HL-60 (cell line): ENCODE measurements at regions not wholly inside any gene's neighbourhood (a gene's known extent, or its start where the extent isn't known, plus 50 kb on each side); places are given as distances from the start of the nearest gene placed in this dataset.

Experiments used
- DNase-seq, 2 experiments: peaks; one replicate each; pipeline ENCODE4 v3.0.0-alpha.2; 2010 to 2020; ENCODE audit warnings: low read depth in 1 of 2, low spot score in 1 of 2
- H3K27ac ChIP-seq: fragments of 250-450 bp; sonication (Bioruptor Pico); replicated peaks from 2 replicates; pipeline ENCODE4 v1.5.1; 2020; ENCODE audit warnings: mild to moderate bottlenecking, moderate library complexity
- H3K27me3 ChIP-seq: fragments of 250-450 bp; sonication (Bioruptor Pico); 2 replicates; pipeline ENCODE4 v1.5.1; 2021; ENCODE audit warnings: mild to moderate bottlenecking, moderate library complexity; ENCODE audit not compliant: insufficient read depth, poor library complexity, severe bottlenecking
- H3K4me3 ChIP-seq: replicated peaks from 2 replicates; pipeline ENCODE4 v1.5.1; 2011; ENCODE audit warnings: mild to moderate bottlenecking, control low read depth, low read length; ENCODE audit not compliant: insufficient read depth
- GABPA ChIP-seq: IDR thresholded peaks from 2 replicates; pipeline ENCODE4 v1.6.1; 2012; ENCODE audit warnings: low read depth
- POLR2AphosphoS5 ChIP-seq: IDR thresholded peaks from 2 replicates; pipeline ENCODE4 v1.6.1; 2012; ENCODE audit warnings: low read depth
- REST ChIP-seq: IDR thresholded peaks from 2 replicates; pipeline ENCODE4 v1.6.1; 2012; ENCODE audit warnings: low read depth; ENCODE audit not compliant: insufficient replicate concordance
- SPI1 ChIP-seq: IDR thresholded peaks from 2 replicates; pipeline ENCODE4 v1.6.1; 2012; ENCODE audit warnings: low read depth, mild to moderate bottlenecking, borderline replicate concordance
- TF ChIP-seq, protein P1 (sequence below): IDR thresholded peaks from one replicate; pipeline ENCODE4 v1.5.1; 2011; ENCODE audit warnings: low read length, control low read depth, inconsistent platforms; ENCODE audit not compliant: insufficient read depth

DNA sequence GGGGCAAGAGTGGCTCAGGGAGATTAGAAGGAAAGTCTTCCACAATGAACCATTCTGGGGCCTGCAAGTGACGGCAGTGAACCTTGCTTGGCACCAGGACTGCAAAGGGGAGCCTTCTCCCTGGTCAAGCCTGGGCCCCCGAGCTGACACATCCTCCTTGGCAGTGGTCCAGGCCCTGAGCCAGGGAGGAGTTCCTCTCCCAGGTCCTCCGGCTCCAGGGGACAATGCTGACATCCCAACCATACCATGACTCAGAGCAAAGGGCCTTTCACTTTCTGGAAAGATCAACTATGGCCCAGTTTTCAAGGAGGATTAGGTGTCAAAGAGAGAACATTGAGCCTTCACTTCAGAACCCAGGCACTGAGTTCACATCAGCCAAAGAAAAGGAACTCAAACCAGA lies 756.5 kb upstream of the TBX3 start:
- no peak for DNase-seq
- no peak for TF ChIP-seq GABPA
- TF ChIP-seq, protein P1, sequence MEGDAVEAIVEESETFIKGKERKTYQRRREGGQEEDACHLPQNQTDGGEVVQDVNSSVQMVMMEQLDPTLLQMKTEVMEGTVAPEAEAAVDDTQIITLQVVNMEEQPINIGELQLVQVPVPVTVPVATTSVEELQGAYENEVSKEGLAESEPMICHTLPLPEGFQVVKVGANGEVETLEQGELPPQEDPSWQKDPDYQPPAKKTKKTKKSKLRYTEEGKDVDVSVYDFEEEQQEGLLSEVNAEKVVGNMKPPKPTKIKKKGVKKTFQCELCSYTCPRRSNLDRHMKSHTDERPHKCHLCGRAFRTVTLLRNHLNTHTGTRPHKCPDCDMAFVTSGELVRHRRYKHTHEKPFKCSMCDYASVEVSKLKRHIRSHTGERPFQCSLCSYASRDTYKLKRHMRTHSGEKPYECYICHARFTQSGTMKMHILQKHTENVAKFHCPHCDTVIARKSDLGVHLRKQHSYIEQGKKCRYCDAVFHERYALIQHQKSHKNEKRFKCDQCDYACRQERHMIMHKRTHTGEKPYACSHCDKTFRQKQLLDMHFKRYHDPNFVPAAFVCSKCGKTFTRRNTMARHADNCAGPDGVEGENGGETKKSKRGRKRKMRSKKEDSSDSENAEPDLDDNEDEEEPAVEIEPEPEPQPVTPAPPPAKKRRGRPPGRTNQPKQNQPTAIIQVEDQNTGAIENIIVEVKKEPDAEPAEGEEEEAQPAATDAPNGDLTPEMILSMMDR = no peak
- TF ChIP-seq SPI1 = no peak
- TF ChIP-seq POLR2AphosphoS5 = no peak
- TF ChIP-seq REST = no peak
- Histone ChIP-seq H3K27me3 (no peaks in the 10 kb centered on the region), H3K27ac (no peak overlapping the region), H3K4me3 (no peak overlapping the region)

DNA sequence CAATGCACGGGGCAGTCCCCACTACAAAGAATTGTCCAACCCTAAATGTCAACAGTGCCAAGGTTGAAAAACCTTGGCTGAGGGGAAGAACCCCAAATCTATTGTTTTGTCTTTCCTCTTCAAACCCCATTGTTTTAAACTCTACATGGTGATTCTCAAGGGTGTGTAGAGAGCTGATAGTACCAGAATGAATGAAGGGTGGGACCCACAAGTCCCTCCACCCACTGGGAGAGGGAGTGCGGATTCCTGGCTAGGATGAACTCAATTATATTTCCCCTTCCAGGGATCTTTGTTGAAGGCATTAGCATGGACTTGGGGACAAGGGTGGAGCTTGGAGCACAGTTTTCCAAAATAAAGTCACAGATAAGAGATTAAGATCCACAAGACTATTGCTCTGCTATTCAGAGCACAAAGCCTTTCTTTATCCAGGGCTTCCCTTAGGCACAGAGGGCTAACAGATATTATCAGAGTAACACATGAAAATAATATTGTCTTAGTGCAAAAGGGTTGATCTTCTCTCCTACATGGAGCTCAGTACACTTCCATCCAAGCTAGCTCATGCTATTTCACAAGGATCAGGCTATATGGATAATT lies 755.1 kb upstream of the TBX3 start:
- no peak for DNase-seq
- H3K27ac ChIP-seq = no peak overlapping the region
- TF ChIP-seq, protein P1 = no peak
- TF ChIP-seq GABPA (no peak), SPI1 (no peak), POLR2AphosphoS5 (no peak), REST (no peak)
- H3K27me3 ChIP-seq = no peaks in the 10 kb centered on the region
- H3K4me3 ChIP-seq = no peak overlapping the region

GRCh38 chr12:115438314-115438713 lies 754.3 kb upstream of the TBX3 start:
- Histone ChIP-seq H3K27me3 (no peaks in the 10 kb centered on the region), H3K4me3 (no peak overlapping the region), H3K27ac (no peak overlapping the region)
- DNase-seq = no peak
- TF ChIP-seq POLR2AphosphoS5 = no peak
- TF ChIP-seq GABPA = no peak
- no peak for TF ChIP-seq SPI1
- TF ChIP-seq, protein P1 = no peak
- TF ChIP-seq REST = no peak
